ENCODE measurements at regions not wholly inside any gene's neighbourhood (a gene's known extent, or its start where the extent isn't known, plus 50 kb on each side); places are given as distances from the start of the nearest gene placed in this dataset.

GRCh38 chr13:110037925-110038573 lies 251.7 kb upstream of the IRS2 start:
- DNase-seq, result no peak
- peaks cover 3% of the 10 kb centered on the region; the same call in 1 of the 2 replicates for H3K4me1 ChIP-seq
- intact Hi-C loops (cut with micrococcal nuclease; ENCODE audit: unreplicated experiment), result no loop called here
- ChIA-PET POLR2A (no interaction called here), CTCF (no interaction called here)
- H3K9me3 ChIP-seq, result no peaks in the 10 kb centered on the region
- H3K27me3 ChIP-seq (replicated peaks; ENCODE audit: control insufficient read depth, insufficient read depth, low read length), result no peaks in the 10 kb centered on the region
- no peak overlapping the region for H3K27ac Mint-ChIP-seq (ENCODE audit: unreplicated experiment)
- peaks cover 3% of the 10 kb centered on the region for H3K27me3 Mint-ChIP-seq (ENCODE audit: insufficient read depth, unreplicated experiment)
- no peak overlapping the region for H3K4me3 Mint-ChIP-seq (ENCODE audit: unreplicated experiment)
- H3K4me1 Mint-ChIP-seq (ENCODE audit: low read depth, unreplicated experiment), result peaks cover 7% of the 10 kb centered on the region
- no peaks in the 10 kb centered on the region for H3K9me3 Mint-ChIP-seq (ENCODE audit: unreplicated experiment)
- no TSS peak for BruUV-seq (replicated peaks)
- H3K4me3 ChIP-seq (ENCODE audit: low read depth, low read length), result no peak overlapping the region
- no peak for TF ChIP-seq CTCF (IDR thresholded peaks at IDR 0.05; ENCODE audit: insufficient read depth in 1 of 2, low read depth in 1 of 2, low read length in 1 of 2, severe bottlenecking in 1 of 2, unreplicated experiment in 1 of 2)
- H3K36me3 Mint-ChIP-seq (ENCODE audit: insufficient read depth, unreplicated experiment), result no peaks in the 10 kb centered on the region
- no peaks in the 10 kb centered on the region for H3K36me3 ChIP-seq (ENCODE audit: control insufficient read depth, insufficient read depth, low read length)

GRCh38 chr13:110036060-110036459 lies 249.7 kb upstream of the IRS2 start:
- peaks cover 3% of the 10 kb centered on the region for H3K27me3 Mint-ChIP-seq (ENCODE audit: insufficient read depth, unreplicated experiment)
- no peak for DNase-seq
- ChIA-PET POLR2A (no interaction called here), CTCF (no interaction called here)
- H3K36me3 ChIP-seq (ENCODE audit: control insufficient read depth, insufficient read depth, low read length), result no peaks in the 10 kb centered on the region
- no peak overlapping the region for H3K4me3 Mint-ChIP-seq (ENCODE audit: unreplicated experiment)
- TF ChIP-seq CTCF (IDR thresholded peaks at IDR 0.05; ENCODE audit: insufficient read depth in 1 of 2, low read depth in 1 of 2, low read length in 1 of 2, severe bottlenecking in 1 of 2, unreplicated experiment in 1 of 2), result no peak
- no peaks in the 10 kb centered on the region for H3K9me3 ChIP-seq
- H3K27me3 ChIP-seq (replicated peaks; ENCODE audit: control insufficient read depth, insufficient read depth, low read length), result no peaks in the 10 kb centered on the region
- intact Hi-C loops (cut with micrococcal nuclease; ENCODE audit: unreplicated experiment), result no loop called here
- H3K4me1 Mint-ChIP-seq (ENCODE audit: low read depth, unreplicated experiment), result peaks cover 7% of the 10 kb centered on the region
- peaks cover 3% of the 10 kb centered on the region; the same call in 1 of the 2 replicates for H3K4me1 ChIP-seq
- H3K4me3 ChIP-seq (ENCODE audit: low read depth, low read length), result no peak overlapping the region
- no TSS peak for BruUV-seq (replicated peaks)
- H3K9me3 Mint-ChIP-seq (ENCODE audit: unreplicated experiment), result no peaks in the 10 kb centered on the region
- H3K36me3 Mint-ChIP-seq (ENCODE audit: insufficient read depth, unreplicated experiment), result no peaks in the 10 kb centered on the region
- H3K27ac Mint-ChIP-seq (ENCODE audit: unreplicated experiment), result no peak overlapping the region

GRCh38 chr13:110034031-110034549 lies 247.7 kb upstream of the IRS2 start:
- intact Hi-C loops (cut with micrococcal nuclease; ENCODE audit: unreplicated experiment), result no loop called here
- Mint-ChIP-seq H3K4me1 (ENCODE audit: low read depth, unreplicated experiment) (peaks cover 7% of the 10 kb centered on the region), H3K27me3 (ENCODE audit: insufficient read depth, unreplicated experiment) (peaks cover 3% of the 10 kb centered on the region), H3K36me3 (ENCODE audit: insufficient read depth, unreplicated experiment) (no peaks in the 10 kb centered on the region), H3K9me3 (ENCODE audit: unreplicated experiment) (no peaks in the 10 kb centered on the region), H3K4me3 (ENCODE audit: unreplicated experiment) (no peak overlapping the region), H3K27ac (ENCODE audit: unreplicated experiment) (no peak overlapping the region)
- no peak for TF ChIP-seq CTCF (IDR thresholded peaks at IDR 0.05; ENCODE audit: insufficient read depth in 1 of 2, low read depth in 1 of 2, low read length in 1 of 2, severe bottlenecking in 1 of 2, unreplicated experiment in 1 of 2)
- Histone ChIP-seq H3K36me3 (ENCODE audit: control insufficient read depth, insufficient read depth, low read length) (no peaks in the 10 kb centered on the region), H3K9me3 (no peaks in the 10 kb centered on the region), H3K4me3 (ENCODE audit: low read depth, low read length) (no peak overlapping the region), H3K4me1 (peaks cover 3% of the 10 kb centered on the region; the same call in 1 of the 2 replicates), H3K27me3 (replicated peaks; ENCODE audit: control insufficient read depth, insufficient read depth, low read length) (no peaks in the 10 kb centered on the region)
- BruUV-seq (replicated peaks), result no TSS peak
- ChIA-PET CTCF (interaction anchor here (0.8 kb wide), 1 partner anchor 352 kb away, joined by 12 read pairs; no protein-coding TSS in a partner anchor), POLR2A (no interaction called here)
- no peak for DNase-seq
